GM12878 (cell line): ENCODE measurements at regions not wholly inside any gene's neighbourhood (a gene's known extent, or its start where the extent isn't known, plus 50 kb on each side); places are given as distances from the start of the nearest gene placed in this dataset.

ENCODE experiments used
- ASH2L ChIP-seq: fragments of 300-600, 200-600 bp; sonication (generic); IDR thresholded peaks from 2 replicates; pipeline ENCODE4 v1.6.1; 2017; ENCODE audit warnings: low read depth, mild to moderate bottlenecking, borderline replicate concordance
- BMI1 ChIP-seq: fragments of 450-650 bp; IDR thresholded peaks from 2 replicates; pipeline ENCODE4 v1.6.1; 2016; ENCODE audit warnings: mild to moderate bottlenecking, moderate library complexity, borderline replicate concordance
- DPF2 ChIP-seq: fragments of 450-650 bp; IDR thresholded peaks from 2 replicates; pipeline ENCODE4 v1.6.1; 2017; ENCODE audit warnings: mild to moderate bottlenecking
- HDGF ChIP-seq: fragments of 450-650 bp; IDR thresholded peaks from 2 replicates; pipeline ENCODE4 v1.6.1; 2016; ENCODE audit warnings: antibody characterized with exemption
- IKZF1 ChIP-seq: fragments of 450-650 bp; conservative IDR thresholded peaks from 2 replicates; pipeline ENCODE4 v1.6.1; 2017; ENCODE audit warnings: antibody characterized with exemption, mild to moderate bottlenecking
- IRF4 ChIP-seq: IDR thresholded peaks from 2 replicates; pipeline ENCODE4 v1.6.1; 2011; ENCODE audit warnings: low read depth, low read length
- KAT2A ChIP-seq: conservative IDR thresholded peaks from 2 replicates; pipeline ENCODE4 v1.6.1; 2011; ENCODE audit warnings: low read depth, low read length; ENCODE audit not compliant: control insufficient read depth
- KDM1A ChIP-seq: fragments of 200-600 bp; sonication (generic); IDR thresholded peaks from 2 replicates; pipeline ENCODE4 v1.6.1; 2016; ENCODE audit warnings: borderline replicate concordance
- MTA3 ChIP-seq: IDR thresholded peaks from 2 replicates; pipeline ENCODE4 v1.6.1; 2012; ENCODE audit warnings: low read length, inconsistent platforms, borderline replicate concordance
- MXI1 ChIP-seq: fragments of 150-350 bp; IDR thresholded peaks from 2 replicates; pipeline ENCODE4 v1.6.1; 2011; ENCODE audit warnings: low read depth, mild to moderate bottlenecking, inconsistent platforms, low read length, improper control_type of control experiment
- NBN ChIP-seq: fragments of 450-650 bp; IDR thresholded peaks from 2 replicates; pipeline ENCODE4 v1.6.1; 2016
- NFXL1 ChIP-seq: fragments of 450-650 bp; IDR thresholded peaks from 2 replicates; pipeline ENCODE4 v1.6.1; 2017; ENCODE audit warnings: antibody characterized with exemption, mild to moderate bottlenecking, borderline replicate concordance
- PML ChIP-seq: IDR thresholded peaks from 2 replicates; pipeline ENCODE4 v1.6.1; 2012; ENCODE audit warnings: low read length, inconsistent platforms
- POLR2AphosphoS5 ChIP-seq: IDR thresholded peaks from 2 replicates; pipeline ENCODE4 v1.6.1; 2011; ENCODE audit warnings: mild to moderate bottlenecking, low read length, inconsistent platforms
- RAD21 ChIP-seq: IDR thresholded peaks from 2 replicates; pipeline ENCODE4 v1.6.1; 2011; ENCODE audit warnings: mild to moderate bottlenecking, low read depth, low read length, moderate library complexity; ENCODE audit not compliant: insufficient read depth
- RAD51 ChIP-seq: fragments of 450-650 bp; IDR thresholded peaks from 2 replicates; pipeline ENCODE4 v1.6.1; 2016; ENCODE audit warnings: moderate library complexity, mild to moderate bottlenecking, inconsistent platforms
- RFX5 ChIP-seq: IDR thresholded peaks from 2 replicates; pipeline ENCODE4 v1.6.1; 2011; ENCODE audit warnings: low read depth, low read length, improper control_type of control experiment
- SMAD5 ChIP-seq: IDR thresholded peaks from 2 replicates; pipeline ENCODE4 v1.6.1; 2016; ENCODE audit warnings: antibody characterized with exemption, low read depth
- SP1 ChIP-seq: IDR thresholded peaks from one replicate; pipeline ENCODE4 v1.6.1; 2011; ENCODE audit warnings: low read depth, low read length
- SPI1 ChIP-seq: IDR thresholded peaks from 2 replicates; pipeline ENCODE4 v1.6.1; 2011; ENCODE audit warnings: low read depth, mild to moderate bottlenecking, low read length, moderate library complexity, borderline replicate concordance; ENCODE audit not compliant: insufficient read depth
- STAT3 ChIP-seq: IDR thresholded peaks from 2 replicates; pipeline ENCODE4 v1.6.1; 2011; ENCODE audit warnings: low read depth, low read length, improper control_type of control experiment
- TAF1 ChIP-seq: IDR thresholded peaks from 2 replicates; pipeline ENCODE4 v1.6.1; 2011; ENCODE audit warnings: mild to moderate bottlenecking, low read depth, low read length, borderline replicate concordance
- USF2 ChIP-seq: IDR thresholded peaks from 2 replicates; pipeline ENCODE4 v1.6.1; 2011; ENCODE audit warnings: low read depth, low read length, improper control_type of control experiment, borderline replicate concordance
- ZBED1 ChIP-seq: IDR thresholded peaks from 2 replicates; pipeline ENCODE4 v1.6.1; 2016; ENCODE audit warnings: borderline replicate concordance
- TF ChIP-seq, protein P1 (sequence below): fragments of 450-650 bp; IDR thresholded peaks from 2 replicates; pipeline ENCODE4 v1.6.1; 2018; ENCODE audit warnings: mild to moderate bottlenecking, low read depth, moderate library complexity; ENCODE audit not compliant: partially characterized antibody

- TF ChIP-seq RFX5, result no peak
- TF ChIP-seq IRF4, result no peak
- no peak for TF ChIP-seq STAT3
- TF ChIP-seq NFXL1, result no peak
- no peak for TF ChIP-seq RAD51
- no peak for TF ChIP-seq KAT2A
- TF ChIP-seq PML, result no peak
- peak; percentile 74; the same call in 1 of the 2 replicates for TF ChIP-seq SPI1
- TF ChIP-seq POLR2AphosphoS5, result no peak
- TF ChIP-seq IKZF1, result peak; percentile 45; the same call in 1 of the 2 replicates
- TF ChIP-seq MTA3, result no peak
- TF ChIP-seq BMI1, result peak; percentile 42; the same call in 1 of the 2 replicates
- TF ChIP-seq DPF2, result peak; percentile 76
- TF ChIP-seq RAD21, result no peak
- no peak for TF ChIP-seq MXI1
- TF ChIP-seq ASH2L, result no peak
- TF ChIP-seq, protein P1, sequence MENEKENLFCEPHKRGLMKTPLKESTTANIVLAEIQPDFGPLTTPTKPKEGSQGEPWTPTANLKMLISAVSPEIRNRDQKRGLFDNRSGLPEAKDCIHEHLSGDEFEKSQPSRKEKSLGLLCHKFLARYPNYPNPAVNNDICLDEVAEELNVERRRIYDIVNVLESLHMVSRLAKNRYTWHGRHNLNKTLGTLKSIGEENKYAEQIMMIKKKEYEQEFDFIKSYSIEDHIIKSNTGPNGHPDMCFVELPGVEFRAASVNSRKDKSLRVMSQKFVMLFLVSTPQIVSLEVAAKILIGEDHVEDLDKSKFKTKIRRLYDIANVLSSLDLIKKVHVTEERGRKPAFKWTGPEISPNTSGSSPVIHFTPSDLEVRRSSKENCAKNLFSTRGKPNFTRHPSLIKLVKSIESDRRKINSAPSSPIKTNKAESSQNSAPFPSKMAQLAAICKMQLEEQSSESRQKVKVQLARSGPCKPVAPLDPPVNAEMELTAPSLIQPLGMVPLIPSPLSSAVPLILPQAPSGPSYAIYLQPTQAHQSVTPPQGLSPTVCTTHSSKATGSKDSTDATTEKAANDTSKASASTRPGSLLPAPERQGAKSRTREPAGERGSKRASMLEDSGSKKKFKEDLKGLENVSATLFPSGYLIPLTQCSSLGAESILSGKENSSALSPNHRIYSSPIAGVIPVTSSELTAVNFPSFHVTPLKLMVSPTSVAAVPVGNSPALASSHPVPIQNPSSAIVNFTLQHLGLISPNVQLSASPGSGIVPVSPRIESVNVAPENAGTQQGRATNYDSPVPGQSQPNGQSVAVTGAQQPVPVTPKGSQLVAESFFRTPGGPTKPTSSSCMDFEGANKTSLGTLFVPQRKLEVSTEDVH, result no peak
- TF ChIP-seq HDGF, result no peak
- TF ChIP-seq SMAD5, result no peak
- TF ChIP-seq USF2, result no peak
- no peak for TF ChIP-seq TAF1
- peak; percentile 81 for TF ChIP-seq NBN
- TF ChIP-seq SP1, result no peak
- TF ChIP-seq KDM1A, result no peak
- no peak for TF ChIP-seq ZBED1
Observed at GRCh38 chr4:32569861-32570260, 1849.7 kb downstream of the PCDH7 start (continued).
